ENCODE measurements at regions not wholly inside any gene's neighbourhood (a gene's known extent, or its start where the extent isn't known, plus 50 kb on each side); places are given as distances from the start of the nearest gene placed in this dataset.

GRCh38 chr4:65217179-65217578, 453.1 kb downstream of the EPHA5 start (continued):
- no peak for TF ChIP-seq LRRFIP1 (CRISPR knock-in tag; conservative IDR thresholded peaks at IDR 0.05)
- no peak for TF ChIP-seq ZNF496 (CRISPR knock-in tag; IDR thresholded peaks at IDR 0.05; ENCODE audit: insufficient replicate concordance)
- TF ChIP-seq ZNF546 (CRISPR knock-in tag; conservative IDR thresholded peaks at IDR 0.05) = no peak
- TF ChIP-seq ZNF839 (CRISPR knock-in tag; IDR thresholded peaks at IDR 0.05; ENCODE audit: borderline replicate concordance) = no peak
- TF ChIP-seq, protein P1, sequence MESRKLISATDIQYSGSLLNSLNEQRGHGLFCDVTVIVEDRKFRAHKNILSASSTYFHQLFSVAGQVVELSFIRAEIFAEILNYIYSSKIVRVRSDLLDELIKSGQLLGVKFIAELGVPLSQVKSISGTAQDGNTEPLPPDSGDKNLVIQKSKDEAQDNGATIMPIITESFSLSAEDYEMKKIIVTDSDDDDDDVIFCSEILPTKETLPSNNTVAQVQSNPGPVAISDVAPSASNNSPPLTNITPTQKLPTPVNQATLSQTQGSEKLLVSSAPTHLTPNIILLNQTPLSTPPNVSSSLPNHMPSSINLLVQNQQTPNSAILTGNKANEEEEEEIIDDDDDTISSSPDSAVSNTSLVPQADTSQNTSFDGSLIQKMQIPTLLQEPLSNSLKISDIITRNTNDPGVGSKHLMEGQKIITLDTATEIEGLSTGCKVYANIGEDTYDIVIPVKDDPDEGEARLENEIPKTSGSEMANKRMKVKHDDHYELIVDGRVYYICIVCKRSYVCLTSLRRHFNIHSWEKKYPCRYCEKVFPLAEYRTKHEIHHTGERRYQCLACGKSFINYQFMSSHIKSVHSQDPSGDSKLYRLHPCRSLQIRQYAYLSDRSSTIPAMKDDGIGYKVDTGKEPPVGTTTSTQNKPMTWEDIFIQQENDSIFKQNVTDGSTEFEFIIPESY (CRISPR knock-in tag; IDR thresholded peaks at IDR 0.05) = no peak
- TF ChIP-seq ZNF460 (CRISPR knock-in tag; IDR thresholded peaks at IDR 0.05; ENCODE audit: borderline replicate concordance) = no peak

GRCh38 chr4:65202853-65203236, 467.4 kb downstream of the EPHA5 start:
- H3K27me3 ChIP-seq (ENCODE audit: control insufficient read depth in 1 of 2, insufficient read depth in 2 of 2, low read length in 2 of 2) = no peaks in the 10 kb centered on the region
- H3K27ac ChIP-seq (ENCODE audit: extremely low read length, insufficient read depth, low read length) = no peak overlapping the region
- no peak for FAIRE-seq
- H4K20me1 ChIP-seq (ENCODE audit: insufficient read depth, low read length) = no peaks in the 10 kb centered on the region
- no TSS peak for BruUV-seq (replicated peaks)
- ChIA-PET CTCF (ENCODE audit: low intra/inter-chr PET ratio, low total read pairs) (no interaction called here), POLR2A (no interaction called here)
- no peaks in the 10 kb centered on the region for H3K79me2 ChIP-seq (ENCODE audit: insufficient read depth, low read length)
- in situ Hi-C loops (cut with HindIII; ENCODE audit: extremely low pct_ligation_motif_present, low pct_unique_long_range_greater_than_20kb) (no loop called here), intact Hi-C loops (cut with micrococcal nuclease; ENCODE audit: unreplicated experiment) (no loop called here)
- no peak overlapping the region for H3K4me2 ChIP-seq (ENCODE audit: low read depth, low read length)
- no peak overlapping the region for H2AFZ ChIP-seq (ENCODE audit: low read length)
- no peaks in the 10 kb centered on the region for H3K9me3 ChIP-seq (ENCODE audit: low read length)
- no peaks in the 10 kb centered on the region for H3K4me1 ChIP-seq (ENCODE audit: insufficient read depth, low read length)
- ATAC-seq = no peak
- no peak for DNase-seq (ENCODE audit: low spot score)
- no peak overlapping the region for H3K4me3 ChIP-seq (replicated peaks in 1 of 3; ENCODE audit: insufficient read depth in 1 of 3, low read depth in 2 of 3, low read length in 3 of 3)
- no peak overlapping the region for H3K9ac ChIP-seq (ENCODE audit: insufficient read depth, low read depth, low read length)
- H3K36me3 ChIP-seq (replicated peaks in 1 of 2; ENCODE audit: control insufficient read depth in 1 of 2, insufficient read depth in 2 of 2, low read length in 2 of 2) = no peaks in the 10 kb centered on the region
- TF ChIP-seq FOXO4 (CRISPR knock-in tag; conservative IDR thresholded peaks at IDR 0.05) (no peak), SOX5 (CRISPR knock-in tag; IDR thresholded peaks at IDR 0.05; ENCODE audit: borderline replicate concordance) (no peak), MAZ (IDR thresholded peaks at IDR 0.05; ENCODE audit: borderline replicate concordance, low read depth, low read length) (no peak), MAZ (CRISPR knock-in tag; IDR thresholded peaks at IDR 0.05; ENCODE audit: low read depth) (no peak), NCOA5 (CRISPR knock-in tag; IDR thresholded peaks at IDR 0.05) (no peak), IKZF4 (CRISPR knock-in tag; IDR thresholded peaks at IDR 0.05; ENCODE audit: borderline replicate concordance, low read depth, not compliant biosample characterization) (no peak), MEF2D (CRISPR knock-in tag; IDR thresholded peaks at IDR 0.05) (no peak), TEAD3 (CRISPR knock-in tag; optimal IDR thresholded peaks at IDR 0.05; ENCODE audit: borderline replicate concordance) (no peak), ZNF644 (CRISPR knock-in tag; IDR thresholded peaks at IDR 0.05; ENCODE audit: low read depth) (no peak), JUNB (CRISPR knock-in tag; IDR thresholded peaks at IDR 0.05; ENCODE audit: borderline replicate concordance) (no peak), CREB1 (IDR thresholded peaks at IDR 0.05) (no peak), CREB1 (CRISPR knock-in tag; IDR thresholded peaks at IDR 0.05) (no peak)
- TF ChIP-seq, protein P2, sequence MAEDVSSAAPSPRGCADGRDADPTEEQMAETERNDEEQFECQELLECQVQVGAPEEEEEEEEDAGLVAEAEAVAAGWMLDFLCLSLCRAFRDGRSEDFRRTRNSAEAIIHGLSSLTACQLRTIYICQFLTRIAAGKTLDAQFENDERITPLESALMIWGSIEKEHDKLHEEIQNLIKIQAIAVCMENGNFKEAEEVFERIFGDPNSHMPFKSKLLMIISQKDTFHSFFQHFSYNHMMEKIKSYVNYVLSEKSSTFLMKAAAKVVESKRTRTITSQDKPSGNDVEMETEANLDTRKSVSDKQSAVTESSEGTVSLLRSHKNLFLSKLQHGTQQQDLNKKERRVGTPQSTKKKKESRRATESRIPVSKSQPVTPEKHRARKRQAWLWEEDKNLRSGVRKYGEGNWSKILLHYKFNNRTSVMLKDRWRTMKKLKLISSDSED (CRISPR knock-in tag; IDR thresholded peaks at IDR 0.05) = no peak

Measured in HepG2 (cell line).